ENCODE measurements at regions not wholly inside any gene's neighbourhood (a gene's known extent, or its start where the extent isn't known, plus 50 kb on each side); places are given as distances from the start of the nearest gene placed in this dataset.

GRCh38 chr13:76622315-76623040 lies 263.7 kb downstream of the KCTD12 start:
- TF ChIP-seq, protein P1, sequence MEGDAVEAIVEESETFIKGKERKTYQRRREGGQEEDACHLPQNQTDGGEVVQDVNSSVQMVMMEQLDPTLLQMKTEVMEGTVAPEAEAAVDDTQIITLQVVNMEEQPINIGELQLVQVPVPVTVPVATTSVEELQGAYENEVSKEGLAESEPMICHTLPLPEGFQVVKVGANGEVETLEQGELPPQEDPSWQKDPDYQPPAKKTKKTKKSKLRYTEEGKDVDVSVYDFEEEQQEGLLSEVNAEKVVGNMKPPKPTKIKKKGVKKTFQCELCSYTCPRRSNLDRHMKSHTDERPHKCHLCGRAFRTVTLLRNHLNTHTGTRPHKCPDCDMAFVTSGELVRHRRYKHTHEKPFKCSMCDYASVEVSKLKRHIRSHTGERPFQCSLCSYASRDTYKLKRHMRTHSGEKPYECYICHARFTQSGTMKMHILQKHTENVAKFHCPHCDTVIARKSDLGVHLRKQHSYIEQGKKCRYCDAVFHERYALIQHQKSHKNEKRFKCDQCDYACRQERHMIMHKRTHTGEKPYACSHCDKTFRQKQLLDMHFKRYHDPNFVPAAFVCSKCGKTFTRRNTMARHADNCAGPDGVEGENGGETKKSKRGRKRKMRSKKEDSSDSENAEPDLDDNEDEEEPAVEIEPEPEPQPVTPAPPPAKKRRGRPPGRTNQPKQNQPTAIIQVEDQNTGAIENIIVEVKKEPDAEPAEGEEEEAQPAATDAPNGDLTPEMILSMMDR (conservative IDR thresholded peaks at IDR 0.05): no peak
- no peak overlapping the region for H3K27ac ChIP-seq (ENCODE audit: insufficient read length, low read depth, low read length)
- no peak overlapping the region for H4K5ac ChIP-seq (ENCODE audit: insufficient read length, low read depth, low read length)
- H3K56ac ChIP-seq (ENCODE audit: insufficient read length, low read depth, low read length): no peak overlapping the region
- H2AFZ ChIP-seq (ENCODE audit: low read length): no peak overlapping the region
- Mint-ChIP-seq H3K27me3 (ENCODE audit: low read depth) (no peaks in the 10 kb centered on the region; the same call in 1 of the 2 replicates), H3K4me3 (no peak overlapping the region), H3K27ac (no peak overlapping the region), H3K36me3 (ENCODE audit: insufficient read depth in 1 of 3, low read depth in 3 of 3) (peaks cover 2 to 11% (median 2%) of the 10 kb centered on the region in 3 experiments; a peak in 6 of 7 replicates), H3K9me3 (peaks cover 4 to 7% of the 10 kb centered on the region in 2 experiments; a peak in 4 of 5 replicates), H3K4me1 (peaks cover 4 to 5% of the 10 kb centered on the region in 2 experiments; a peak in 3 of 4 replicates)
- no peak overlapping the region for H3K4me2 ChIP-seq (ENCODE audit: insufficient read depth, insufficient read length, low read length)
- DNase-seq: no peak
- H3K14ac ChIP-seq (ENCODE audit: insufficient read depth, low read length): no peak overlapping the region
- H3K23ac ChIP-seq (ENCODE audit: insufficient read length, low read depth, low read length): no peak overlapping the region
- H3K23me2 ChIP-seq (ENCODE audit: insufficient read length, low read depth, low read length, poor library complexity, severe bottlenecking): no peaks in the 10 kb centered on the region
- no peaks in the 10 kb centered on the region for H3K4me1 ChIP-seq (ENCODE audit: insufficient read depth, low read length)
- H3K18ac ChIP-seq (ENCODE audit: insufficient read length, low read depth, low read length): no peak overlapping the region
- no peaks in the 10 kb centered on the region for H3K9me3 ChIP-seq (ENCODE audit: control insufficient read depth, low read depth, low read length)
- no peak overlapping the region for H2BK120ac ChIP-seq (ENCODE audit: low read depth, low read length, poor library complexity, severe bottlenecking)
- H2BK5ac ChIP-seq (ENCODE audit: insufficient read length, low read length): no peak overlapping the region
- no peak overlapping the region for H2AK5ac ChIP-seq (ENCODE audit: insufficient read length, low read length)
- H3T11ph ChIP-seq (ENCODE audit: low read length): no peak overlapping the region
- no peak overlapping the region for H3K4ac ChIP-seq (ENCODE audit: low read depth, low read length)
- no peaks in the 10 kb centered on the region for H3K79me2 ChIP-seq (ENCODE audit: insufficient read depth, low read length)
- H3K27me3 ChIP-seq (ENCODE audit: insufficient read depth, low read length): no peaks in the 10 kb centered on the region
- H2BK15ac ChIP-seq (ENCODE audit: low read depth, low read length): no peak overlapping the region
- H3K79me1 ChIP-seq (ENCODE audit: insufficient read depth, low read depth, low read length, poor library complexity, severe bottlenecking): no peaks in the 10 kb centered on the region
- H2BK12ac ChIP-seq (ENCODE audit: insufficient read length, low read depth, low read length): no peak overlapping the region
- no peak overlapping the region for H3K9ac ChIP-seq (ENCODE audit: extremely low read depth, insufficient read length, low read length)
- H4K91ac ChIP-seq (ENCODE audit: insufficient read length, low read depth, low read length): no peak overlapping the region
- no CpG with 5 or more reads among the region's 1 CpG for WGBS (ENCODE audit: extremely low coverage, insufficient read length, low lambda C conversion rate)
- no peak overlapping the region for H2BK20ac ChIP-seq (ENCODE audit: low read depth, low read length, poor library complexity, severe bottlenecking)
- H4K20me1 ChIP-seq (ENCODE audit: control insufficient read depth, insufficient read depth, insufficient read length): no peaks in the 10 kb centered on the region
- no peak overlapping the region for H4K8ac ChIP-seq (replicated peaks; ENCODE audit: insufficient read length, low read depth, low read length)
